T-helper 2 cell (primary cell): ENCODE measurements at regions not wholly inside any gene's neighbourhood (a gene's known extent, or its start where the extent isn't known, plus 50 kb on each side); places are given as distances from the start of the nearest gene placed in this dataset.

Experiments
- DNase-seq, 5 experiments: peaks; one replicate each; pipeline versions ENCODE4 v3.0.0 to v3.0.0-alpha.2; 2012 to 2022

GRCh38 chr1:24984800-24985522, 54.9 kb upstream of the RUNX3 start:
- peak in 2 of 5 experiments; percentile 83 to 86 for DNase-seq

GRCh38 chr1:24984300-24984699, 54.2 kb upstream of the RUNX3 start:
- DNase-seq: no peak

- DNase-seq: no peak
These were observed 53.1 kb upstream of the RUNX3 start for GRCh38 chr1:24983006-24983680.

- peak in 1 of 5 experiments; percentile 52 for DNase-seq
These were observed 51.5 kb upstream of the RUNX3 start for GRCh38 chr1:24981631-24982005.

- no peak for DNase-seq
These were observed 51.0 kb upstream of the RUNX3 start for GRCh38 chr1:24980836-24981630.
